Activated CD4-positive, alpha-beta T cell treated with anti-CD3 and anti-CD28 coated beads, Interleukin-2, amount 50 U/mL, for 48 hours (primary cell): ENCODE measurements at regions not wholly inside any gene's neighbourhood (a gene's known extent, or its start where the extent isn't known, plus 50 kb on each side); places are given as distances from the start of the nearest gene placed in this dataset.
"Not testable (repeated sequence)": the region's sequence is repeated elsewhere in the genome, so short reads cannot be mapped to it uniquely, and the experiment has no call there.

Experiments
- DNase-seq, 2 experiments: peaks; one replicate each; pipeline ENCODE4 v3.0.0-alpha.2; 2020

DNA sequence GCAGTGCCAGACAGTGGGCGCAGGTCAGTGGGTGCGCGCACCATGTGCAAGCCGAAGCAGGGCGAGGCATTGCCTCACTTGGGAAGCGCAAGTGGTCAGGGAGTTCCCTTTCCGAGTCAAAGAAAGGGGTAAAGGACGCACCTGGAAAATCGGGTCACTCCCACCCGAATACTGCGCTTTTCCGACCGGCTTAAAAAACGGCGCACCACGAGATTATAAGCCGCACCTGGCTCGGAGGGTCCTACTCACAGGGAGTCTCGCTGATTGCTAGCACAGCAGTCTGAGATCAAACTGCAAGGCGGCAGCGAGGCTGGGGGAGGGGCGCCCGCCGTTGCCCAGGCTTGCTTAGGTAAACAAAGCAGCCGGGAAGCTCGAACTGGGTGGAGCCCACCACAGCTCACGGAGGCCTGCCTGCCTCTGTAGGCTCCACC is 77.9 kb downstream of the NR4A2 start:
- DNase-seq: not testable (repeated sequence)

GRCh38 chr2:156253765-156254164 is 78.8 kb downstream of the NR4A2 start:
- DNase-seq: no peak

DNA sequence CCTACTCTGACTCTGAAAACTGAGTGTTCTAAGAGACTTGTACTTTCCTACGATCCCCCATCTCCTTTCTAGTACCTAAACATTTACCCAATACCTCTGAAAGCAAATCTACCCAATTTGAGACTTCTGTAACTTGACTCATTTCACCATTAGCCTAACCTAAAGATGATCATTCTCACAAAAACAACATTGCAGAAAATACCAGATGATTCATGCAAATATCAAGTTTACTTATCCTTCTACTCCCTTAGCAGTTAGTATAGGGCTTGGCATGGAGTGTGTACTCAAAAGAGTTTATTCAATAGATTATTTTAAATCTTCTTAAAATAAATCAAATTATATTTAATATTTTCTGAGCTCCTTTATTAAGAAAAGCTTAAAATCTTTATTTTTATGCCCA is 89.6 kb downstream of the NR4A2 start:
- DNase-seq: no peak

DNA sequence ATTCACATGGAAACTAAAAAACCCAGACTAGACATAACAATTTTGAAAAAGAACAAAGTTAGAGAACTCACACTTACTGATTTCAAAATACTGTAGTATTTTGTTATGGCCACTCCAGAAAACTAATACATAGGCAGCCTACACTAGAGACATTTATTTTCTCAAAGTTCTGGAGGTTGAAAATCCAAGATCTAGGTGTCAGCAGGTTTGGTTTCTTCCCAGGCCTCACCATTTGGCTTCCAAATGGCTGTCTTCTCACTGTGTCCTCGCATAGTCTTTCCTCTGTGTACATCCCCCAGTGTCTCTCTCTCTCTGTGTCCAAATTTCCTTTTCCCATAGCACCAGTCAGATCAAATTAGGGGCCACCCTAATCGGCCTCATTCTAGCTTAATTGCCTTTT is 95.0 kb downstream of the NR4A2 start:
- no peak for DNase-seq

- DNase-seq: no peak
These were observed 102.7 kb downstream of the NR4A2 start for GRCh38 chr2:156229724-156230362.

- not testable (repeated sequence) for DNase-seq
These were observed 109.2 kb downstream of the NR4A2 start for GRCh38 chr2:156223328-156223727.

DNA sequence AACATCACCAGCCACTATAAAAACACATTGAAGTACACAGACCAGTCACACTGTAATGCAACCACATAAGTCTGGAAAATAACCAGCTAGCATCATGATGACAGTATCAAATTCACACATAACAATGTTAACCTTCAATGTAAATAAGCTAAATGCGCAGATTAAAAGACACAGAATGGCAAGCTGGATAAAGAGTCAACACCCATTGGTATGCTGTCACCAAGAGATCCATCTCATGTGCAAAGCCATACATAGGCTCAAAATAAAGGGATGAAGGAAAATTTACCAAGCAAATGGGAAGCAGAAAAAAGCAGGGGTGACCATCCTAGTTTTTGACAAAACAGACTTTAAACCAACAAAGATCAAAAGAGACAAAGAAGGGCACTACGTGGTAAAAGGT is 110.8 kb downstream of the NR4A2 start:
- DNase-seq: no peak

DNA sequence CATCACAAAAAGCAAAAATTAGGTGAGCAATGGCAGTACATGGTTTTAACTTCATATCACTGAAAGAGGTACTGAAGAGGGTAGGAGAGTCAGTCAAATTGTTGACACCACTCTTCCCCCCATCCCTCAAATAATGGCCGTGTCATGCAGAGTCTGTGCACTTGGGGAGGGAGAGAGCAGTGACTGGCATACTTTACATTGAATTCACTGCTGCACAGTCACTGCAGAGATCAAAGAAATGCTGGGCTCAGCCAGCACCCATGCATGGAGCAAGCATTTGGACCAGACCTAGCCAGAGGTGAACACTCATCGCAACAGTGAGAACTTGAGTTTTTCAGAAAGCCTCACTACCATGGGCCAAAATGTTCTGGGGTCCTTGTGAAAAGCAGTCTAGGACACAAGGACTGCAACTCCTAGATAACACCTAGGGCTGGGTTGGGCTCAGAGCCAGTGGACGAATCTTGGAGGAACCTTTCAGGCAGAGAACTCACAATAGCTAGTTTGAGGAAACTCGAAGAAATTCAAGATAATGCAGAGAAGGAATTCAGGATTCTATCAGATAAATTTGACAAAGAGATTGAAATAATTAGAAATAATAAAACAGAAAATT is 112.9 kb downstream of the NR4A2 start:
- DNase-seq: no peak

- DNase-seq: no peak
These were observed 116.9 kb downstream of the NR4A2 start for GRCh38 chr2:156215656-156216055.

DNA sequence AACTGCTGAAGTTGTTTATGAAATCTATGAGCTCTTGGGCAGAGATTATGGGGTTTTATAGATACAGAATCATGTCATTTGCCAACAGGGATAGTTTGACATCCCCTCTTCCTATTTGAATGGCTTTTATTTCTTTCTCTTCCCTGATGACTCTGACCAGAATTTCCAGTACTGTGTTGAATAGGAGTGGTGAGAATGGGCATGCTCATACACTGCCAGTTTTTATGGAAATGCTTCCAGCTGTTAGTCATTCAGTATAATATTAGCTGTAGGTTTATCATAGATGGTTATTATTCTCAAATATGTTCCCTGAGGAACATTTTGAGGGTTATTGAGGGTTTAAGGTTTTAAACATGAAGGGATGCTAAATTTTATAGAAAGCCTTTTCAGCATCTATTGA is 121.2 kb downstream of the NR4A2 start:
- DNase-seq: no peak

DNA sequence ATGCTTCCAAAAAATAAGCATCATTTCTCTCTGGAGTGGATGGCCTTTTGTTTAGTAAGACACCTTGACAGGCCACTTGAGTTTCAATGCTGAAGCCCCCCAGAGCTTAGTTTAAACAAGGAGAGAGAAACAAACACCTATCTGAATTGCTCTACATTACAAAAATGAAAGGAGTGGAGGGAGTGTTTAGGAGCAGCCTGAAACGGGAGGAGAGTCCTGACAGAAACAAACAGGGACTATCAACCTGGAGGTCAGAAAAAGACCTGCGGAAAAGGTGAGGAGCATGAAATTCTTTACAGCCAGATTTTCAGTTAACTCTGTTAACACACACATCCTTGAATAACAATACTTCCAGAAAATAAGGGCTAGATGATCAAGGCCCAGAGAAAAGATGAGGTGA is 126.2 kb downstream of the NR4A2 start:
- no peak for DNase-seq

DNA sequence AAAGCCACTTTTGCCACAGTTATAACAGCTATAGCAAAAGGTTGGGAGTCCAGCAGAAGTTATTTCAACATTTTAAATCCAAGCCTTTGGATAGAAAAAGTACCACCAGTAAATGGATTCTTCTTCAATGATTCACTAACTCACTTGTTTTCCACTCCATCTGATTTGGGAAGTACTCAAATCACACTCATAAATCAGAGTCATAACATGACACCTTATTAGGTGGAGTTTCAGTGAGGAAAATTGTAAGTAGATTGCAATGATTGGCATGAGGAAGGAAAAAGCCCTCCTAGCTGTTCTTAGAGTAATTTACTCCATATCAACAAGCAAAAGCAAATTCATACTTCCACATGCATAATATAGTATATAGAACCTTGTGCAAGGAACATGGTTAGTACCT is 132.9 kb downstream of the NR4A2 start:
- no peak for DNase-seq

DNA sequence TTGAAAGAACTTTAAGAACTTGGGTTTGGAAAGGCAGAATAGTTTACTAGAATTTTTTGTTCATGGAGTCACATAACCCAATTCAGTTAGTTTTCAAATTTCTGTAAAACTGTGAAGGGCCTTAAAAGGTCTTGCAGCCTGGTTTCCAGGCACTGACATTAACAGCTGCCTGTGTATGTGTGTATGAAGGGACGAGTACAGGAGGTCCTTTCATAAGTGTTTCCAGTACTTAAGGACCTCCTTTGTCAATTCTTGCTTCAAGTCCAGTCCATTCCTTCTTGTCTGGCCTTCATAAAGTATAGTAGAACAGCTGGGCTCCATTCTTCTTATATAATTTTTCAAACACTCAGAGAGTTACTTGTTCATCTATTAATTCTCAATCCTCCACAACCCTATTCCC is 136.5 kb downstream of the NR4A2 start:
- DNase-seq: no peak

DNA sequence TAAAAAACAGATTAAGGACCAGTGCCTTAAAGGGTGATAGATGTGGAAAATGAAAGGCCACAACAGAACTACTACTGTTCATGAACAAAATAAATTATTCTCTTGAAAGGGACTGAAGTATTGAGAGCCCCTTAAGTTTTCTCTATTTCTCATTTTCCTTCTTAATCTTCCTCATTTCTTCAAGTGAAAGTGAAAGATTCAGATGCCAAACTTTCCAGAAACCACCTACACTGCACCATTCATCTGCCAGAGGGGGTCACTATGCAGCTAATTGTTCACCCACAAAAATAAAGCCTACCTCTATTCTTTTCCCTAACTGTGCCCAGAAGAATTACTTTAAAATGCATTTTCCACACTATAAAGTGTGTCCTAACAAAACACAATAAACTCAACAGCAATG is 140.1 kb downstream of the NR4A2 start:
- no peak for DNase-seq

DNA sequence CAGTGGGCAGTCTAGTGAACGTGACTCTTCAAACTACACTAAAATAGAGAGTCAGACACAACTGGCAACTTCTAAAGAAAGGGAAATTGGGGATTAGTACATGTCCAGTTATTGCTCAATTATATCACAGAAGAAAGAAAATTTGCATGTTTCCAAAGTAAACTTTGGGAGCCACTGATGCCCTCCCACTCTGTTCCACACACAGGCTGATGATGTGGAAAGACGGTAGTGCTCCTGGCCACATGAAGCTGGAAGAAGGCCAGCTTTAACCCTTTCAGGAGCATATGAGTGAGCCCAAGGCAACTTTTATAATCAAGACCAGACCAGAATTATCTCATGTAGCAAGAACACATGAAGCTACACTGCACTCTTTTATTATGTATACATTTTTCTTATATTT is 141.0 kb downstream of the NR4A2 start:
- no peak for DNase-seq

DNA sequence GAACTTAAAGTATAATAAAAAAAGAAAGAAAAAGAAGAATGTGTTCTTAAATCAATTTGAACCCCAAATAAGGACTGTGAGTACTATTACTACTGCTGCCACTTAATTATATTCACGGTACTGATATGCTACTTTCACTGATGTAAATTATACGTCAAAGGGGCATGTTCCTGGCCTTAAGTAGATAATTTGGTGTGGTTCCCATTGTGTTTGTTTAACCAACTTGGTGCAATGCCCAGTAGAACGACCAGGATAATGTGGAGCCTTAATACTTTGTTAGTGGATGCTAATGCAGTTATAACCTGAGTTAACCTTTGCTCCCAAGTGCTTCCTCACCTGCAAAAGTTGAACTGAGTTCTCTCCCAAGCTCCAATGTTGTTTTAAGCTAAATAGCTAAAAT is 142.0 kb downstream of the NR4A2 start:
- DNase-seq: no peak

- no peak for DNase-seq
These were observed 142.9 kb downstream of the NR4A2 start for GRCh38 chr2:156189584-156189983.

DNA sequence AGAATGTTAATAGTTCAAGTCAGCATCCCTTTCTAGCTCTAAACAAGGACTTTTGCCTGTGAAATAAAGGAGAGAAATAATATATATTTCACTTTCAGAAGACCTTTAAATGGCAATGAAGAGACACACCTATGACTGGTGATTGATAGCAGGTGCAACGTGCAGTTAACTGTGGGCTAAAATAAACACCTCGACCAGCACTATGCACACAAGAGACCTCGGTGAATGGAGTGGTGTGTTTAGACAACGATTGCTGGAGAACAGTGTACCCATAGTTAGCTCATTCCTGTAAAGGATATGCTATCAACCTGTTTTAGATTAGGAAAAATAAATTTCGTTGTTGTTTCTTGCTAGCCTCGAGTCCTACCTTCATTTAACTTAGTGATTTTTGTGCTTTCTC is 143.4 kb downstream of the NR4A2 start:
- DNase-seq: no peak

GRCh38 chr2:156182132-156182531 is 150.4 kb downstream of the NR4A2 start:
- DNase-seq: no peak

DNA sequence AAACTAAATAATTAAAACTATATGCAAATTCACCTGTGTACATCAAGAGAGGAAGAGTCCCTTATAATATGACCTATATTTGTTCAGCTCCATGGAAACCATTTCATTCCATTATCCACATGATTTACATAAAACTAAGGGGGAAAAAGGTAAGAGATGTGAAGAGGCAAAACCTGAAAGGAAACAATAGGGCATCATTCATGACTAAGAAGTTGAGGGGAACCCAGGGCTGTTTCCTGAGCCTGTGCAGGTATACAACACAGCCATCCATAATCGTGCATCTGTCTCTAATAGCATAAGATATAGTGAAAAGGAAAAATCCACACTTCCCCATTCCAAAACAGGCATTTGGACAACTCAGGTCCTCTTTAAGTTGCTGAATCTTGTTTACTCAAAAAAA is 151.3 kb downstream of the NR4A2 start:
- no peak for DNase-seq

GRCh38 chr2:156177654-156178053 is 154.9 kb downstream of the NR4A2 start:
- DNase-seq: no peak

GRCh38 chr2:156175946-156176345 is 156.6 kb downstream of the NR4A2 start:
- no peak for DNase-seq

GRCh38 chr2:156170929-156171328 is 161.6 kb downstream of the NR4A2 start:
- DNase-seq: no peak

- DNase-seq: no peak
These were observed 166.8 kb downstream of the NR4A2 start for GRCh38 chr2:156165742-156166141.

DNA sequence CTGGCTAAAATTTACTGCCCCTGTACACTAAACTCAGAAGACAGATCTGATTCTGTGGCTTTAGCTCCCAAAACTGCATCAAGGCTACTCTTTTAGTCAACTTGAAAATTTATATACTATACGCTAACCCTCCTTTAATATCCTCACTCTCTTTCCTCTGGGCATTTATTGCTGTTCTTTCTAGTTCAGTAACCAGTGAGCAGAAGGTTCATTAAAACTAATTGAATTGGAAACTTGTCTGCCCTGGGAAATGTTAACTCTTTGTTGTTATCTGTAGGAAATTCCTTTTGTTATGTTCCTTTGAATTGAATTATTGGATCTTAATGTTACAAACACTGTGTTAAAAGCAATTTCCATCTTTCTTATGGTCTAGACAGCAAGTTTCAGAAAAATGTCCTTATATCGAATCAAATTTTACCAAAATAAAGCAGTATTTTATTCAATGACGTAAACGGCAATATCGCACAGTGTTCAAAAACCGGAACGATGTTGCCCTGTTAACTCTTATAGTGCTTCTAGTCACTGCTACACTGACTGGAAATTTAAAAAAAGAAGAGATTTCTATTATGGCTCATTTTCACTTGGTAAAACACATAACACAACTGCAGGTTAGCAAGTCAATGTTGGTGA is 168.3 kb downstream of the NR4A2 start:
- DNase-seq: no peak
